GM12864 (cell line): ENCODE measurements at regions not wholly inside any gene's neighbourhood (a gene's known extent, or its start where the extent isn't known, plus 50 kb on each side); places are given as distances from the start of the nearest gene placed in this dataset.

ENCODE experiments used
- DNase-seq: peaks from one replicate; pipeline ENCODE4 v3.0.0-alpha.2; 2011; ENCODE audit warnings: low read depth
- H3K4me3 ChIP-seq: 2 replicates; pipeline ENCODE4 v1.5.1; 2011; ENCODE audit warnings: mild to moderate bottlenecking, low read depth, low read length, control low read depth
- CTCF ChIP-seq: IDR thresholded peaks from 2 replicates; pipeline ENCODE4 v1.5.1; 2011; ENCODE audit warnings: low read depth, mild to moderate bottlenecking, moderate library complexity, low read length, control low read depth, inconsistent platforms; ENCODE audit errors: missing control alignments

DNA sequence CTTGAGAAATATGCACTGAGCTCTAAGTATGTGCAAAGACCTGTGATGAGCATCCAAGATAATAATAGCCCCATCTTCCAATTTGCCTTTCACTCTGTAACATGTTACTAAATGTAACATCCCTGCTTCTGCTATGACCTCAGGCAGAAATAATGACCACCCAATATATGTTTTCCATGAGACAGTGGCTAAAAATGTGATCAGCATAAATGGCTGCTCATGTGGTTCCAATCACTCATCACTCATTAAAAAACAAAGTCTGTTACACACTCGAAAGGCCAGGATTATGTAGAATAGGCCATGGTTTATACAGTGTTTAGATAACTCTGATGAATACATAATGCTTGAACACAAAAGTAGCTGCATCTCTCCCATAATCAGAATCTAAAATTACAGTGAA is 71.4 kb upstream of the MOCS2 start:
- no peak for TF ChIP-seq CTCF
- no peak overlapping the region for H3K4me3 ChIP-seq
- no peak for DNase-seq

- H3K4me3 ChIP-seq, result no peak overlapping the region
- no peak for DNase-seq
- TF ChIP-seq CTCF, result no peak
These were observed 74.3 kb upstream of the MOCS2 start for GRCh38 chr5:53183880-53184279.

DNA sequence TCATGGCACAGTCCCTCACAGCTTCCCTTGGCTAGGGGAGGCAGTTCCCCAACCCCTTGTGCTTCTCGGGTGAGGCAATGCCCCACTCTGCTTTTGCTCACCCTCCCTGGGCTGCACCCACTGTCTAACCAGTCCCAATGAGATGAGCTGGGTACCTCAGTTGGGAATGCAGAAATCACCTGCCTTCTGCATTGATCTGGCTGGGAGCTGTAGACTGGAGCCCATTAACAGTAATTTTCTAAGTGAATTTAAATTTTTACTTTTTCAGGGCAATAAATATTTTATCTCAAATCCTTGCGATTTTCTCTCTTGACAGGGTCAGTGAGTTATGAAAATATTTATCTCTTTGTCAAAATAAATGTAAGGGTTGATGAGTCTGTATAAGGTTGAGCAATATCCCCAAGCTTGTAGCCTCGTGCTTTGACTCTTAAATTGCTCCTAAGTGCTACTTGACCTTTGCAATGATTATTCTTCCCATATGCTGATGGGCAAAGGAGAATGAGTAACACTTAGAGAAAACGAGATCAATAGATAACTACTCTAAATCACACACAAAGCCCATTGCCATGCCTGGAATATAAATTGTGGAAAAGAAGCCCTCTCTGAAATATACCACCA is 82.1 kb upstream of the MOCS2 start:
- H3K4me3 ChIP-seq, result no peak overlapping the region
- TF ChIP-seq CTCF, result no peak
- no peak for DNase-seq

DNA sequence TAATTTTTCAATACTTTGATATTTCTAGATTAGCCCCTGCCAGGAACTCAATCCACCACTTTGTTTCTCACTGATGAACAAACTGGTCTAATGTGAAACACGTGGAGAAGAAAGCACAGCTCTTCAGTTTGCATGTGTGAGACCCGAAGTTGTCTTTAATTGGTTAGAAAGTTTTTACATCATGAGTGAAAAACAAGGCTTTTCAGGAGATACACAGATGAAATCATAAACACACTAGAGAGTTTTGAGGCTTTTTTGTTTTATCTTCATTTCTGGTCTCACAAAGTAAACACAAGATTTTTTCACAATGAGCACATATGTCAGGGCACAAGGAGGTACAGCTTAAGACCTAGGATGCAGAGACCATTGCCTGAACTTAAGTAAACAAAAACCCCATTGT is 84.5 kb upstream of the MOCS2 start:
- no peak for DNase-seq

GRCh38 chr5:53199882-53200281 is 90.3 kb upstream of the MOCS2 start:
- no peak for DNase-seq
- TF ChIP-seq CTCF, result no peak
- no peak overlapping the region for H3K4me3 ChIP-seq

More for the DNA sequence above, 84.5 kb upstream of the MOCS2 start:
- no peak for TF ChIP-seq CTCF
- no peak overlapping the region for H3K4me3 ChIP-seq

GRCh38 chr5:53200306-53200705 is 90.7 kb upstream of the MOCS2 start:
- DNase-seq, result no peak
- no peak overlapping the region for H3K4me3 ChIP-seq
- no peak for TF ChIP-seq CTCF

DNA sequence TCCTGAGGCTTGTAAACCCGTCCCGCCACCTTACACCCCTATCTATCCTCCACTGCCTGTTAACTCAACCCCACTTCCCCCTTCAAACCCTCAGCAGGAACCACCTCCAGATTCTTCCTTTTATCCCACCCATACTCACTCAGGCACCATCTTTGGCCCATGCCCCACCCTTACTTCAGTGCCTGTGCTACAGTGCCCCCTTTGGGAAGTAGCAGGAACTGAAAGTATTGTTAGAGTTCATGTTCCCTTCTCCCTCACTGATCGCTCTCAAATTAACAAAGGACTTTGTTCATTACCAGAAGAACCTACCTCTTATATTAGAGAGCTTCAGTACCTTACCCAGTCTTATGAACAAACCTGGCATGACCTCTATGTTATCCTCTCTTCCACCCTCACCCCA is 92.2 kb upstream of the MOCS2 start:
- peak; percentile 39 for TF ChIP-seq CTCF
- no peak overlapping the region for H3K4me3 ChIP-seq
- DNase-seq, result no peak
